ENCODE measurements at regions not wholly inside any gene's neighbourhood (a gene's known extent, or its start where the extent isn't known, plus 50 kb on each side); places are given as distances from the start of the nearest gene placed in this dataset.

GRCh38 chr1:106524631-106525030 is 531.8 kb upstream of the PRMT6 start:
- intact Hi-C loops (cut with DNase I; ENCODE audit: low total_unique reads) = no loop called here

GRCh38 chr1:106526650-106527049 is 529.8 kb upstream of the PRMT6 start:
- in situ Hi-C loops (cut with MboI; ENCODE audit: low sequenced_read_pairs in 4 of 4) = no loop called here
- ATAC-seq = no peak

More at GRCh38 chr1:106524631-106525030, 531.8 kb upstream of the PRMT6 start:
- H3K4me1 ChIP-seq = no peaks in the 10 kb centered on the region
- in situ Hi-C loops (cut with MboI; ENCODE audit: low sequenced_read_pairs in 4 of 4) = no loop called here
- DNase-seq (no peak), ATAC-seq (no peak)
- no peaks in the 10 kb centered on the region for H3K36me3 ChIP-seq
- no peak overlapping the region for H3K27ac ChIP-seq
- H3K9me3 ChIP-seq = no peaks in the 10 kb centered on the region
- H3K27me3 ChIP-seq = no peaks in the 10 kb centered on the region
- H3K4me3 ChIP-seq = no peak overlapping the region
- no peak for TF ChIP-seq CTCF (IDR thresholded peaks at IDR 0.05 in 4 of 5, conservative IDR thresholded peaks at IDR 0.05 in 1 of 5)
- no peak for TF ChIP-seq POLR2A (IDR thresholded peaks at IDR 0.05)

GRCh38 chr1:106534612-106535011 is 521.9 kb upstream of the PRMT6 start:
- Histone ChIP-seq H3K36me3 (no peaks in the 10 kb centered on the region), H3K4me3 (no peak overlapping the region), H3K27me3 (no peaks in the 10 kb centered on the region), H3K9me3 (peaks cover 0 to 5% (median 0%) of the 10 kb centered on the region in 3 donors), H3K27ac (no peak overlapping the region), H3K4me1 (no peaks in the 10 kb centered on the region)
- ATAC-seq (no peak), DNase-seq (no peak)
- intact Hi-C loops (cut with DNase I; ENCODE audit: low total_unique reads) = no loop called here
- in situ Hi-C loops (cut with MboI; ENCODE audit: low sequenced_read_pairs in 4 of 4) = no loop called here
- TF ChIP-seq CTCF (IDR thresholded peaks at IDR 0.05 in 4 of 5, conservative IDR thresholded peaks at IDR 0.05 in 1 of 5) = no peak
- no peak for TF ChIP-seq POLR2A (IDR thresholded peaks at IDR 0.05)

More at GRCh38 chr1:106526650-106527049, 529.8 kb upstream of the PRMT6 start:
- Histone ChIP-seq H3K4me1 (no peaks in the 10 kb centered on the region), H3K9me3 (no peaks in the 10 kb centered on the region), H3K27me3 (no peaks in the 10 kb centered on the region), H3K4me3 (no peak overlapping the region), H3K36me3 (no peaks in the 10 kb centered on the region), H3K27ac (no peak overlapping the region)
- no peak for TF ChIP-seq POLR2A (IDR thresholded peaks at IDR 0.05)
- TF ChIP-seq CTCF (IDR thresholded peaks at IDR 0.05 in 4 of 5, conservative IDR thresholded peaks at IDR 0.05 in 1 of 5) = no peak
- intact Hi-C loops (cut with DNase I; ENCODE audit: low total_unique reads) = no loop called here
- DNase-seq = no peak

GRCh38 chr1:106536741-106537140 is 519.7 kb upstream of the PRMT6 start:
- H3K4me3 ChIP-seq = no peak overlapping the region
- no peaks in the 10 kb centered on the region for H3K27me3 ChIP-seq
- ATAC-seq (no peak), DNase-seq (no peak)
- H3K9me3 ChIP-seq = peaks cover 0 to 9% (median 0%) of the 10 kb centered on the region in 3 donors
- intact Hi-C loops (cut with DNase I; ENCODE audit: low total_unique reads) (no loop called here), in situ Hi-C loops (cut with MboI; ENCODE audit: low sequenced_read_pairs in 4 of 4) (no loop called here)
- H3K4me1 ChIP-seq = no peaks in the 10 kb centered on the region
- no peaks in the 10 kb centered on the region for H3K36me3 ChIP-seq
- TF ChIP-seq CTCF (IDR thresholded peaks at IDR 0.05 in 4 of 5, conservative IDR thresholded peaks at IDR 0.05 in 1 of 5) (no peak), POLR2A (IDR thresholded peaks at IDR 0.05) (no peak)
- no peak overlapping the region for H3K27ac ChIP-seq

- intact Hi-C loops (cut with DNase I; ENCODE audit: low total_unique reads) (no loop called here), in situ Hi-C loops (cut with MboI; ENCODE audit: low sequenced_read_pairs in 4 of 4) (no loop called here)
- Histone ChIP-seq H3K9me3 (no peaks in the 10 kb centered on the region), H3K27me3 (no peaks in the 10 kb centered on the region), H3K4me1 (no peaks in the 10 kb centered on the region), H3K27ac (no peak overlapping the region), H3K36me3 (no peaks in the 10 kb centered on the region), H3K4me3 (no peak overlapping the region)
- DNase-seq (no peak), ATAC-seq (no peak)
- TF ChIP-seq POLR2A (IDR thresholded peaks at IDR 0.05) (no peak), CTCF (IDR thresholded peaks at IDR 0.05 in 4 of 5, conservative IDR thresholded peaks at IDR 0.05 in 1 of 5) (no peak)
These were observed 507.7 kb upstream of the PRMT6 start for GRCh38 chr1:106548726-106549125.
